Peyer's patch (tissue), 4 donors: ENCODE measurements at regions not wholly inside any gene's neighbourhood (a gene's known extent, or its start where the extent isn't known, plus 50 kb on each side); places are given as distances from the start of the nearest gene placed in this dataset.

Experiments
- DNase-seq, 3 donors: peaks; one replicate each; pipeline ENCODE4 v3.0.0-alpha.2; 2017 to 2019
- H3K27ac ChIP-seq, 4 donors: fragments of 200-600 bp; sonication (generic); one replicate each; pipeline ENCODE4 v1.5.1; 2016 to 2019
- H3K27me3 ChIP-seq, 2 donors: fragments of 200-600 bp; sonication (generic); one replicate each; pipeline ENCODE4 v1.5.1; 2019
- H3K36me3 ChIP-seq, 3 donors: fragments of 200-600 bp; sonication (generic); one replicate each; pipeline ENCODE4 v1.5.1; 2016 to 2019
- H3K4me1 ChIP-seq, 4 donors: fragments of 200-600 bp; sonication (generic); one replicate each; pipeline ENCODE4 v1.5.1; 2016 to 2019
- H3K4me3 ChIP-seq, 4 donors: fragments of 200-600 bp; sonication (generic); 1 replicate in 3 of 4; 2 replicates in 1 of 4; pipeline ENCODE4 v1.5.1; 2016 to 2019; ENCODE audit warnings: mild to moderate bottlenecking in 1 of 4
- H3K9me3 ChIP-seq, 4 donors: fragments of 200-600 bp; sonication (generic); one replicate each; pipeline ENCODE4 v1.5.1; 2016 to 2019; ENCODE audit warnings: mild to moderate bottlenecking in 1 of 4
- POLR2A ChIP-seq, 2 donors: fragments of 450-650 bp; IDR thresholded peaks; one replicate each; pipeline ENCODE4 v1.5.1; 2017; ENCODE audit warnings: antibody characterized with exemption in 2 of 2, mild to moderate bottlenecking in 2 of 2, moderate library complexity in 2 of 2
- TF ChIP-seq, protein P1 (sequence below), 6 experiments: fragments of 450-650 bp in 4 of 6; fragments of 200-600 bp in 2 of 6; sonication (generic) in 1 of 6; IDR thresholded peaks; one replicate each; pipeline ENCODE4 v1.5.1; 2017 to 2019; ENCODE audit warnings: antibody characterized with exemption in 6 of 6, mild to moderate bottlenecking in 3 of 6, moderate library complexity in 1 of 6

DNA sequence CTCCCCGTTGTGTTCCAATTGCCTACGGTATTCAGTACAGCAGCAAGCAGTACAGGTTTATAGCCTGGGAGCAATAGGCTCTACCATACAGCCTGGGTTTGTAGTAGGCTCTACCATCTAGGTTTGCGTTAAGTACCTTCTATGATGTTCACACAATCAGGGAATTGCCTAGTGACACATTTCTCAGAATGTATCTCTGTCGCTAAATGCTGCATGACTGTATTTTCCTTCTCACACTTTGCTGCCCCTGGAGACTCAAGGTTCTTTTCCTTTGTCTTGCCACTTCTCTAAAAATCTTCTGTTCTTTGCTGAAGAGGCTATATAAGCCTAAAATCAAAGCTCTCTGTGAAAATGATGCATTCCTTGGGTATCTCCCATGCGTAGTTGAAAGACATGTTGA, 241.9 kb downstream of the CD83 start:
- H3K36me3 ChIP-seq: no peaks in the 10 kb centered on the region
- H3K9me3 ChIP-seq: no peaks in the 10 kb centered on the region
- H3K27me3 ChIP-seq: no peaks in the 10 kb centered on the region
- DNase-seq: no peak
- no peaks in the 10 kb centered on the region for H3K4me1 ChIP-seq
- H3K4me3 ChIP-seq: no peak overlapping the region
- TF ChIP-seq, protein P1, sequence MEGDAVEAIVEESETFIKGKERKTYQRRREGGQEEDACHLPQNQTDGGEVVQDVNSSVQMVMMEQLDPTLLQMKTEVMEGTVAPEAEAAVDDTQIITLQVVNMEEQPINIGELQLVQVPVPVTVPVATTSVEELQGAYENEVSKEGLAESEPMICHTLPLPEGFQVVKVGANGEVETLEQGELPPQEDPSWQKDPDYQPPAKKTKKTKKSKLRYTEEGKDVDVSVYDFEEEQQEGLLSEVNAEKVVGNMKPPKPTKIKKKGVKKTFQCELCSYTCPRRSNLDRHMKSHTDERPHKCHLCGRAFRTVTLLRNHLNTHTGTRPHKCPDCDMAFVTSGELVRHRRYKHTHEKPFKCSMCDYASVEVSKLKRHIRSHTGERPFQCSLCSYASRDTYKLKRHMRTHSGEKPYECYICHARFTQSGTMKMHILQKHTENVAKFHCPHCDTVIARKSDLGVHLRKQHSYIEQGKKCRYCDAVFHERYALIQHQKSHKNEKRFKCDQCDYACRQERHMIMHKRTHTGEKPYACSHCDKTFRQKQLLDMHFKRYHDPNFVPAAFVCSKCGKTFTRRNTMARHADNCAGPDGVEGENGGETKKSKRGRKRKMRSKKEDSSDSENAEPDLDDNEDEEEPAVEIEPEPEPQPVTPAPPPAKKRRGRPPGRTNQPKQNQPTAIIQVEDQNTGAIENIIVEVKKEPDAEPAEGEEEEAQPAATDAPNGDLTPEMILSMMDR (IDR thresholded peaks at IDR 0.05): no peak
- no peak for TF ChIP-seq POLR2A (IDR thresholded peaks at IDR 0.05)
- H3K27ac ChIP-seq: no peak overlapping the region

DNA sequence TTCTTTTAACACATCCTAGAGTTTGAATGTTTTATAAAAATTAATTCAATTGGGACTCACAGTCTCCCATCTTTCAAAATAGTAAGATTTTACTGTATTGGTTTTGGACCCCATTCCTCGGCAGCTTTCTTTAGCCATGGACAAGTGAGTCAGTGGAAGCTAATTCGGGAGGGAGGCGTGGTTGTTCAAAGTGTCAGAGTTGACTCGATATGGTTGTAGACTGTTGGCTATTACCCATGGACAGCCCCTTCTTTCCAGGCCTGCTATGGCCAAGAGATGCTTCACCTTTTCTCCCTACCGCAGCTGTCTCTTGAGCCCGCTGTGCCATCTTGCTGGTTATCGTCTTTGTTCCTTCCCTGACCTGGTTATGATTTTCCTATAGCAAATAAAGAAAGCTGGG, 243.0 kb downstream of the CD83 start:
- Histone ChIP-seq H3K36me3 (no peaks in the 10 kb centered on the region), H3K27me3 (no peaks in the 10 kb centered on the region), H3K4me1 (no peaks in the 10 kb centered on the region), H3K4me3 (no peak overlapping the region), H3K9me3 (no peaks in the 10 kb centered on the region), H3K27ac (no peak overlapping the region)
- TF ChIP-seq, protein P1 (IDR thresholded peaks at IDR 0.05): no peak
- TF ChIP-seq POLR2A (IDR thresholded peaks at IDR 0.05): no peak
- no peak for DNase-seq

DNA sequence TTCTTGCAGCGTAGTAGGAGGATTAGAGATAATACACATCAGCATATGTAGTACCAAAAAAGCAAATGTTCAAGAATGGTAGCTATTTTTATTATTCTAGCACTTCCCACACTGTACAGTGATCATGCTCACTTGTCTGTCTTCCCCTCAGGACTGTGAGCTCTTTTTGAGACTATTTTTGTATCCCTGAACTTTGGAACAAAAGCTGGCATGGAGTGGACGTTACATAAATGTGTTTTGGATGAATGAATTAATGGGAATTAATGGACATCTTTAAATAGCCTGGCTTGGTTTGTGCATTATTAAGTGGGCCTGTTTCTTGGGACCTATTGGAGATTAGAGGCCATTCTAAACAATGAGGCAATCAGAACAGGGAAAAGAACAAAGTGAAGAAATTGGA, 243.7 kb downstream of the CD83 start:
- Histone ChIP-seq H3K27ac (no peak overlapping the region), H3K27me3 (no peaks in the 10 kb centered on the region), H3K4me1 (no peaks in the 10 kb centered on the region), H3K9me3 (no peaks in the 10 kb centered on the region), H3K4me3 (no peak overlapping the region), H3K36me3 (no peaks in the 10 kb centered on the region)
- TF ChIP-seq, protein P1 (IDR thresholded peaks at IDR 0.05): no peak
- no peak for TF ChIP-seq POLR2A (IDR thresholded peaks at IDR 0.05)
- no peak for DNase-seq

DNA sequence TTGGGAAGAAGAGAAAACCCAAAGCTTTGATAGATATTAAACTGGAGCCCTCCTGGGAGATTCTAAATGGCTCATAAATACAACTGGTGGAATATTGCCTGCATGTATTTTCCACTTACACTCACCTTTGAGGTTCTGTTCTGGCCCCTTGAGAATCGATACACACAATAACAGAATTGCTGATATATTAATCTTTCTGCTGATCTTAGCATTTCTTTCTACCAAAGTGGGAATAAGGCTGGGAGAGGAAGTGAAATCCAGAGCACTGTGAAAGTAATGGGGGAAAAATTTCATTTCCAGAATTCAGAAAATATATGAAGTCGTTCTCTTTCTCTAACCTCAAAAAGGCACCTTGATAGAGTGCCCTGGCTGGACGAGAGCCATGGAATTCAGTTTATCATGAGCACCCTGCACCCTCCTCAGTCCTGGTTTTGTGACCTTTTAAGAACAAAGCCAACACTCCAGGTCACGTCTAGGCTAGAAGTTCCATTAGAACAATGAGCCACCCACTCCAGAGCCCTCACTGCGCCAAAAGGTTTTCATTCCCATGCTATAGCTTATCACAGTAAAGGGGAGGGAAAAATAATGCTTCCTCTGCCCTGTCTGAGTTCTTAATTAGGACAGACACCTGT, 244.5 kb downstream of the CD83 start:
- Histone ChIP-seq H3K4me1 (no peaks in the 10 kb centered on the region), H3K27me3 (no peaks in the 10 kb centered on the region), H3K27ac (no peak overlapping the region), H3K9me3 (no peaks in the 10 kb centered on the region), H3K4me3 (no peak overlapping the region), H3K36me3 (no peaks in the 10 kb centered on the region)
- DNase-seq: no peak
- TF ChIP-seq POLR2A (IDR thresholded peaks at IDR 0.05): no peak
- TF ChIP-seq, protein P1 (IDR thresholded peaks at IDR 0.05): no peak

DNA sequence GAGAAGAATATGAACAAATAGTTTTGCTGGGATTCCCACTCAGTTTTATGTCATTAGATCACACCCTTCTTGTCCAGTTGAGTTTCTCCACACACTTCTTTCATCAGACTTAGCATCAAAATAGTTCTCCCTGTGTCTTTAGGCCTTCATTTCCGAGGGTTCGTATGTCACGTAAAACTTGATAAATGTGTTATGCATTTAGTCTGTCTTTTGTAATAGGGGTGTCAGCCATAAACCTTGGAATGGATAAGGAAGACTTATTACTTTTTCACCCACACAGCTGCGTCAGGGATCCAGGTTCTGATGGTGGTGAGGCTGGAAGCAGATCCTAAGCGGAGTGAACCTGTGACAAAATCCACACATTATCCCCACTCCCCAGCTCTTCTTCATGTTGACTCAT, 246.8 kb downstream of the CD83 start:
- Histone ChIP-seq H3K27ac (no peak overlapping the region), H3K4me3 (no peak overlapping the region), H3K36me3 (no peaks in the 10 kb centered on the region), H3K27me3 (no peaks in the 10 kb centered on the region), H3K4me1 (no peaks in the 10 kb centered on the region), H3K9me3 (no peaks in the 10 kb centered on the region)
- DNase-seq: no peak
- TF ChIP-seq, protein P1 (IDR thresholded peaks at IDR 0.05): no peak
- TF ChIP-seq POLR2A (IDR thresholded peaks at IDR 0.05): no peak

DNA sequence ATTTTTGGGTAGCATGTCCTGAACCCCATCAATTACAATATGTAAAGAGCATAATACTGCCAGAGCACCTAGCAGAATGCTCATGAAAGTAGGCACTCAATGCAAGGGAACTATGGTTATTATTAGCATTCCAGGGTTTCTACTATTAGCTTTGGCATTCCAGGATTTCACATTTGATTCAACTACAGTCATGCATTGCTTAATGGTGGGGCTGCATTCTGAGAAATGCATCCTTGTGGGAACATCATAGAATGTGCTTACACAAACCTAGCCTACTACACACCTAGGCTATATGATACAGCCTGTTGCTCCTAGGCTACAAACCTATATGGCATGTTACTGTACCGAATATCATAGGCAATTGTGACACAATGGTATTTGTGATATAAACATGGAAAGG, 247.8 kb downstream of the CD83 start:
- Histone ChIP-seq H3K27me3 (no peaks in the 10 kb centered on the region), H3K36me3 (no peaks in the 10 kb centered on the region), H3K9me3 (no peaks in the 10 kb centered on the region), H3K4me3 (no peak overlapping the region), H3K4me1 (no peaks in the 10 kb centered on the region), H3K27ac (no peak overlapping the region)
- TF ChIP-seq, protein P1 (IDR thresholded peaks at IDR 0.05): no peak
- no peak for TF ChIP-seq POLR2A (IDR thresholded peaks at IDR 0.05)
- no peak for DNase-seq
